ENCODE measurements at regions not wholly inside any gene's neighbourhood (a gene's known extent, or its start where the extent isn't known, plus 50 kb on each side); places are given as distances from the start of the nearest gene placed in this dataset.

- no peak overlapping the region for H2BK12ac ChIP-seq (ENCODE audit: insufficient read length, low read depth, low read length)
- no peak overlapping the region for H3K27ac ChIP-seq (ENCODE audit: insufficient read length, low read depth, low read length)
- Mint-ChIP-seq H3K27me3 (ENCODE audit: low read depth) (peaks cover 4% of the 10 kb centered on the region; the same call in 1 of the 2 replicates), H3K27ac (no peak overlapping the region), H3K4me3 (no peak overlapping the region), H3K4me1 (no peaks in the 10 kb centered on the region), H3K9me3 (peaks cover 5 to 9% of the 10 kb centered on the region in 2 experiments), H3K36me3 (ENCODE audit: insufficient read depth in 1 of 3, low read depth in 3 of 3) (no peaks in the 10 kb centered on the region; a peak in 2 of 7 replicates)
- H3K4me2 ChIP-seq (ENCODE audit: insufficient read depth, insufficient read length, low read length), result no peak overlapping the region
- no peak overlapping the region for H2BK5ac ChIP-seq (ENCODE audit: insufficient read length, low read length)
- no peak overlapping the region for H3T11ph ChIP-seq (ENCODE audit: low read length)
- H2AFZ ChIP-seq (ENCODE audit: low read length), result no peak overlapping the region
- no peak overlapping the region for H2AK5ac ChIP-seq (ENCODE audit: insufficient read length, low read length)
- H3K23ac ChIP-seq (ENCODE audit: insufficient read length, low read depth, low read length), result no peak overlapping the region
- no peak overlapping the region for H4K8ac ChIP-seq (replicated peaks; ENCODE audit: insufficient read length, low read depth, low read length)
- no peak overlapping the region for H4K5ac ChIP-seq (ENCODE audit: insufficient read length, low read depth, low read length)
- H2BK20ac ChIP-seq (ENCODE audit: low read depth, low read length, poor library complexity, severe bottlenecking), result no peak overlapping the region
- no peak overlapping the region for H3K56ac ChIP-seq (ENCODE audit: insufficient read length, low read depth, low read length)
- no peak overlapping the region for H3K14ac ChIP-seq (ENCODE audit: insufficient read depth, low read length)
- H3K27me3 ChIP-seq (ENCODE audit: insufficient read depth, low read length), result no peaks in the 10 kb centered on the region
- no peaks in the 10 kb centered on the region for H3K4me1 ChIP-seq (ENCODE audit: insufficient read depth, low read length)
- no peaks in the 10 kb centered on the region for H3K23me2 ChIP-seq (ENCODE audit: insufficient read length, low read depth, low read length, poor library complexity, severe bottlenecking)
- no peak overlapping the region for H2BK15ac ChIP-seq (ENCODE audit: low read depth, low read length)
- H4K20me1 ChIP-seq (ENCODE audit: control insufficient read depth, insufficient read depth, insufficient read length), result no peaks in the 10 kb centered on the region
- no peak for DNase-seq
- no peak overlapping the region for H4K91ac ChIP-seq (ENCODE audit: insufficient read length, low read depth, low read length)
- H3K18ac ChIP-seq (ENCODE audit: insufficient read length, low read depth, low read length), result no peak overlapping the region
- no peaks in the 10 kb centered on the region for H3K79me2 ChIP-seq (ENCODE audit: insufficient read depth, low read length)
- no CpG with 5 or more reads among the region's 2 CpGs for WGBS (ENCODE audit: extremely low coverage, insufficient read length, low lambda C conversion rate)
- no peak overlapping the region for H3K9ac ChIP-seq (ENCODE audit: extremely low read depth, insufficient read length, low read length)
- H2BK120ac ChIP-seq (ENCODE audit: low read depth, low read length, poor library complexity, severe bottlenecking), result no peak overlapping the region
- no peaks in the 10 kb centered on the region for H3K79me1 ChIP-seq (ENCODE audit: insufficient read depth, low read depth, low read length, poor library complexity, severe bottlenecking)
- H3K4ac ChIP-seq (ENCODE audit: low read depth, low read length), result no peak overlapping the region
- TF ChIP-seq CTCF (conservative IDR thresholded peaks at IDR 0.05), result no peak
- no peaks in the 10 kb centered on the region for H3K9me3 ChIP-seq (ENCODE audit: control insufficient read depth, low read depth, low read length)
Observed at GRCh38 chr16:22753451-22753850, 60.5 kb upstream of the HS3ST2 start.
